H1 (cell line): ENCODE measurements at regions not wholly inside any gene's neighbourhood (a gene's known extent, or its start where the extent isn't known, plus 50 kb on each side); places are given as distances from the start of the nearest gene placed in this dataset.

ENCODE experiments used
- BACH1 ChIP-seq: IDR thresholded peaks from 2 replicates; pipeline ENCODE4 v1.6.1; 2012; ENCODE audit warnings: low read length, improper control_type of control experiment
- CHD1 ChIP-seq: IDR thresholded peaks from 2 replicates; pipeline ENCODE4 v1.6.1; 2012; ENCODE audit warnings: low read depth, low read length, improper control_type of control experiment
- POLR2A ChIP-seq, 2 experiments: IDR thresholded peaks; 1 replicate in 1 of 2; 2 replicates in 1 of 2; pipeline ENCODE4 v1.6.1; 2011; ENCODE audit warnings: low read depth in 2 of 2, low read length in 2 of 2, mild to moderate bottlenecking in 2 of 2; ENCODE audit errors: control extremely low read depth in 1 of 2
- TBP ChIP-seq: IDR thresholded peaks from 2 replicates; pipeline ENCODE4 v1.6.1; 2011; ENCODE audit warnings: low read depth, low read length, improper control_type of control experiment
- USF2 ChIP-seq: IDR thresholded peaks from 2 replicates; pipeline ENCODE4 v1.6.1; 2011; ENCODE audit warnings: low read length, improper control_type of control experiment

- TF ChIP-seq TBP (no peak), CHD1 (no peak), BACH1 (no peak), POLR2A (IDR thresholded peaks at IDR 0.05; ENCODE audit: control extremely low read depth in 1 of 2, low read depth in 2 of 2, low read length in 2 of 2) (no peak), USF2 (no peak)
Observed at GRCh38 chr7:119935418-119936025, 337.5 kb upstream of the KCND2 start.
